Medulla oblongata (tissue), 1 donor: ENCODE measurements at regions not wholly inside any gene's neighbourhood (a gene's known extent, or its start where the extent isn't known, plus 50 kb on each side); places are given as distances from the start of the nearest gene placed in this dataset.
"Not testable (repeated sequence)": the region's sequence is repeated elsewhere in the genome, so short reads cannot be mapped to it uniquely, and the experiment has no call there.

Experiments used
- DNase-seq: peaks from one replicate; pipeline ENCODE4 v3.0.0-alpha.2; 2015; ENCODE audit errors: extremely low spot score

DNA sequence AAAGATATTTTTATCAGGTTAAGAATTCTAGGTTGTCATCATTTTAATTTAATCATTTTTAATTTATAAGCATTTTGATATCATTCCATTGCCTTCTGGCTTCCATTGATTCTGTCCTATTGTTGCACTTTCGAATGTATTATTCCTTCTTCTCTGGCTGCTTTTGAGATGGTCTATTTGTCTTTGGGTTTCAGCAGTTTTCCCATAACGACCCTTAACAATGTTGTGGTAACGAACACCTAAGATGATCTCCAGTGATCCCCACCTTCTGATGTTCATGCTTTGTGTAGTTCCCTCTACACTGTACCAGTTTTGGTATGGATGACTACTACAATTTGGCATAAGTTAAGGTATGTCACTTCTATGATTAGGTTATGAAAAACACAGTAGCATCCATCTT lies 59.9 kb downstream of the MINAR1 start:
- no peak for DNase-seq

- DNase-seq, result no peak
Measured at GRCh38 chr15:79494384-79494909, 62.3 kb downstream of the MINAR1 start.

GRCh38 chr15:79494963-79495755 lies 63.0 kb downstream of the MINAR1 start:
- DNase-seq, result no peak

- no peak for DNase-seq
Measured at GRCh38 chr15:79495775-79496174, 63.6 kb downstream of the MINAR1 start.

GRCh38 chr15:79496838-79497237 lies 64.7 kb downstream of the MINAR1 start:
- no peak for DNase-seq

DNA sequence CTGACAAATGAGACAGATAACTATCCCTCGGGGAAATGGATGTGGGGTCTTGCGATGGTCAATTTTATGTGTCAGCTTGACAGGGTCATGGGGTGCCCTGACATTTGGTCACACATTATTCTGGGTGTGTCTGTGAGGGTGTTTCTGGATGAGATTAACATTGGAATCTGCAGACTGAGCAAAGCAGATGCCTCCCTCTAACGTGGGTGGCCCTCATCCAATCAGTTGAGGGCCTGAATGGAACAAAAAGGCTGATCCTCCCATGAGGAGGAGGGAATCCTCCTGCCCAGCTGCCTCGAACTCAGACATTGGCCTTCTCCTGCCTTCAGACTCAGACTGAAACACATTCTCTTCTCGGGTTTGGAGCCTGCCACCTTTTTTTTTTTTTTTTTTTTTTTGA lies 69.0 kb downstream of the MINAR1 start:
- DNase-seq, result no peak

DNA sequence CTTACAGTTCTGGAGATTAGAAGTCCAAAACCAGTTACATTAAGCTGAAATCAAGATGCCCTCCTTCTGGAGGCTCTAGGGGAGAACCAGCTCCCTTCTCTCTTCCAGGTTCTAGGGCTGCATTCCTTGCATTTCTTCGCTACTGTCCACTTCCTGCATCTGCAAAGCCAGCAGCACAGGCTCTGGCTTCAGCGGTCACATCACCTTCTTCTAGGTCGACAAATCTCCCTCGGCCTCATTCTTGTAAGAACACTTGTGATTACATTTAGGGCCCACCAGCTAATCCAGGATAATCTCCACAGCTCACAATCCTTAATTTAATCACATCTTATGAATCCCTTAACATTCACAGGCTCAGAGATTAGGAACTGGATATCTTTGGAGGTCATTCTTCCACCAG lies 73.8 kb downstream of the MINAR1 start:
- no peak for DNase-seq

DNA sequence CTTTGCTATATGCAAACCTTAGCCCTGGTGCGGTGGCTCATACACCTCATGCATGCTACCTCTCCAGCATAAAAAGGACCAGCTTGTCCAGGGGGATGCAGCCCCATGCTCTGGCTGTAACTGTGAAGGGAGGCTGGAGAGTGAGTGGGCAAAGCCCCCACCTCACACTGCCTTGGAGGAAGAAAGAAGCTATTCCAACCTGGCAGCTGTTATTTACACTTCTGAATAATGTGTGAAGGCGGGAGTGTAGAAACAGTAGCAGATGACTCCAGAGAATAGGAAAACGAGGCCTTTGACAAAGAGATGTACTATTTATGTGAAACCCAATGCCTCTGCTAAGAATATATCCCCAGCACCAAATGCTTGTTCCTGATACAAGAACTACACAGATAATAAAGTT lies 80.7 kb downstream of the MINAR1 start:
- DNase-seq, result not testable (repeated sequence)

DNA sequence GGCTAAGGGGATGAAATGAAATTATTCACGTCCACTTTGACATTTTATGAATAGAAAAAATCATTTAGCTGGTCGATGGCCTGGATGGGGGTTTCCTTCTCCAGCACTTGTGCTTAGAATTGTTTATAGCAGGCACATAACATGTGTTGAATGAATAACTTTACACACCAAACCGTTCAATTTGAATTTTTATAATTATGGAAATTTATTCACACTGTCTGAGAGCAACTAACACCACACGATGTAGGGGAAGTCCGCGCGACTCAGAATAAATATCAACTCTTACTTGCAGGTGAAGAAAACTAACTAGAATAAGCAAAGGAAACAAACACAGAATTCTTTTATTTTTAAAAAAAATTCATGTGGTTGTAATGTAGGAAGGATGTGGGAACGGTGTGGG lies 81.3 kb downstream of the MINAR1 start:
- DNase-seq, result no peak

- DNase-seq, result no peak
Measured at GRCh38 chr15:79513940-79514339, 81.8 kb downstream of the MINAR1 start.

GRCh38 chr15:79515300-79516027 lies 83.3 kb downstream of the MINAR1 start:
- no peak for DNase-seq

- no peak for DNase-seq
Measured at GRCh38 chr15:79516155-79516554, 84.0 kb downstream of the MINAR1 start.

DNA sequence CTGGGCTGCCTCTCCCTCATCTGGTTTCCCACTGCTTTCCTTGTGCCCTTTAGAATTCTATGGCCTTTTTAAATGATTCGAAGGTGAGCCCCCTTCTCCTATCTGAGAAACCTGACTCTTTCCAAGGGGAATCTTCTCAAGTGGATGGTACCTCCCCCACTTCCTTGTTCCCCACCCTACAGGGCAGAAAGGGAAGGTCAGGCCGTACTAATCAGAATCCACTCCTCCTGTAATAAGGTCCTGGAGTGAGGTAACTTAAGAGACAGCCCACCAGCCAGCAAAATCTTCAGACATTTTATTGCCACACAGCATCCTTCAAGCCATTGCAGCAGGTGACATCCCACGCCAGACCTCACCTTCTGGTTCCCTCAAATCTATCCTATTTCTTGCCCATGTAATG lies 84.5 kb downstream of the MINAR1 start:
- no peak for DNase-seq

- DNase-seq, result no peak
Measured at GRCh38 chr15:79519628-79520027, 87.5 kb downstream of the MINAR1 start.

- no peak for DNase-seq
Measured at GRCh38 chr15:79520654-79521053, 88.5 kb downstream of the MINAR1 start.

GRCh38 chr15:79522656-79523055 lies 90.5 kb downstream of the MINAR1 start:
- DNase-seq, result no peak

DNA sequence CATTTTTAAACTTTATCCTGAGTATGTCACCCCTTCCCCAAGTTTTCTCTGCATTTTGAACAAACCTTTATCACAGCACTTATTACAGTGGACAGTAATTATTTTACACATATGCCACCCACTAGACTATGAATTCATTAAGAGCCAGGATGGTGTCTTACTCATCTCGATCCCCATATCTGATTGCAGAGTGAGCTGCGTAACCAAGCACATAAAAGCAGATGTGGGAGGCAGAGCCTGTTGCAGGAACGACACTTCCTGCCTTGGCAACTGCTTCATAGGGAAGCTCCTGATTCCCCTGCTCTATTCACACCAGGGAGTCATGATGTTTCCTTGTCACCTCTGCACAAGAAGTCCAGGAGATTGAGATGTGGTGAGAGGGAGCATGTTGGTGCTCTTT lies 91.1 kb downstream of the MINAR1 start:
- no peak for DNase-seq

DNA sequence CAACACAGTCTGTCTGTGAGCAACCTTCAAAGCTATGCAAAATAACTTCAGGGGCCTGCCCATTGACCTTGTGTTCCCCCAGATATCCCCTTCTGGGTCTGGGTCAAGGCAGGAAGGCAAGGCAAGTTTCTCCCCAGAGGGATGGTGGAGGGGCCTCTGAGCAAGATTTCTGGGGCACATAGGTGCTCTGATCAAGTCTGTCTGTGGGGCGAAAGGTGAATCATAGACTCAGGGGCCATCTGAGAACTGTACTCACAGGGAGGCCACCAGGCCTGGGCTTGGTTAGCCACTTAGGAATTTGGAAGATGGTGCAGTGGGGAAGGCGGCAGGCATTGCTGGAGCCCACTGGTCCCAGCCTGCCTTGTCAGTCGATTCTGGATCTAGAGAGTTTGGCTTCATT lies 92.4 kb downstream of the MINAR1 start:
- DNase-seq, result no peak

DNA sequence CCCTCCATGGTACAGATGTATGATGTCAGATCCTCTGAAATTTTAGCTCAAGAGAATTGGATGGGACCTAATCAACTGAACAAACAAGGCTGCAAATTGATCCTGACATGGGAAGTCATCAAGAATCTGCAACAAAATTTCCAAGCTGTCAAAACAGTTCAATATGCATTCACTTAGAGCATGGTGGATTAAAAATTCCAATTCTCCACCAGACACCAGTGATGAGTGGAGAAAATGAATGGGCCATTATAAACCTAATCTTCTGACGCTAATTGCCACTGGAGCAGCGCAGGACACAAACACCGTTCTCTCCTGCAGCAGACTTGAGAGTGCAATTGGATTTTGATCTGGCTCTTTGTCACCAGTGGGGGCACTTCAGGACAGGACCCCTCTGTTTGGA lies 94.2 kb downstream of the MINAR1 start:
- DNase-seq, result no peak

DNA sequence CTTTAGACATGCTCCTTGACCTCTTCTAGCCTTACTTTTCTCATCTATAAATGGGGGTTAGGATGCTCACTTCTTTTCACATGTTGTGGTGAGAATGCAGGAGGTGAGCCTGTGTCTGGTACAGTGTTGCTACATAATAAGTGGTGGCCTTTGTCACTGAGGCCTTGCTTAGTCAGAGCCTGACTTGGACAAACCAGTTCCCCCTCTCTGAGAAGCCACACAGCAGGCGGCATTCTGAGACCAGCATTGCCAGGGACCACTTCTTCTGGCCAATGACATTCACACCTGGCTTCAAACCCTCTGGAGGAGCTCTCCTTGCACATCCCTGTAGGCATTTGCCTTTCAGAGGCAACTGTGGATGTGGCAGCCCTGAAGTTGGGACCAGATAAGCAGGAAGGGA lies 95.7 kb downstream of the MINAR1 start:
- no peak for DNase-seq

DNA sequence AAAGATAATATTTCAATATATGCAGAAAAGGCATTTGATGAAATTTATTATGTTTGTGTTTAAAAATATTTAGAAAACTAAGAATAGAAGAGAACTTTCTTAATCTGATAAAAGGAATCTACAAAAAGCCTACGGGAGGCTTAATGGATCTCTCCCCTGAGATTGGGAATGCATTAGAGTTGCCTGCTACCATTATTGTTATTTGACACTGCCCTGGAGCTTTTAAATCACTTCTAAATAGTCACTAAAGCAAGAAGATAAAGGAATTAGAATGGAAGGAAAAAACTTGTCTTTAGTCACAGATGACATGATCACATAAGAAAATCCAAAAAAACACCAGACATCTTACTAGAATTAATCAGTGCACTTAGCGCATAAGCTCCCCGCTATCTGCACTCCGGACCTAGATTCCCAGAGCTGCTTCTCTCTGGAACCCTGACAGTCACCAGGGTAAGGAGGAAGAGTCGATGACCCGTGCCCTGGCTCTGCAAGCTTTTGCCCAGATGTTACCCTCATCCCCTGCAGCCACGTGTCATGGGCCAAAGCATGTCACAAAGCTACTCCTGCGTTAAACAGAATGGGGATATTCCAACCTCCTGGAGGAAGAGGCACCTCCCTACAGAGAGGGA lies 97.1 kb downstream of the MINAR1 start:
- no peak for DNase-seq

GRCh38 chr15:79535536-79535935 lies 103.4 kb downstream of the MINAR1 start:
- no peak for DNase-seq

- no peak for DNase-seq
Measured at GRCh38 chr15:79538527-79538926, 106.4 kb downstream of the MINAR1 start.
